Lower leg skin (tissue), 4 donors: ENCODE measurements at regions not wholly inside any gene's neighbourhood (a gene's known extent, or its start where the extent isn't known, plus 50 kb on each side); places are given as distances from the start of the nearest gene placed in this dataset.

Source experiments
- DNase-seq, 2 donors: peaks; one replicate each; pipeline ENCODE4 v3.0.0-alpha.2; 2019; ENCODE audit warnings: low spot score in 2 of 2
- H3K4me3 ChIP-seq: fragments of 200-600 bp; sonication (generic); 2 replicates; pipeline ENCODE4 v1.5.1; 2017; ENCODE audit warnings: mild to moderate bottlenecking, low read depth; ENCODE audit not compliant: poor library complexity, severe bottlenecking
- CTCF ChIP-seq, 3 donors: fragments of 450-650 bp; IDR thresholded peaks; one replicate each; pipeline ENCODE4 v1.5.1; 2016; ENCODE audit warnings: antibody characterized with exemption in 3 of 3, mild to moderate bottlenecking in 3 of 3, moderate library complexity in 2 of 3
- POLR2A ChIP-seq, 2 donors: fragments of 450-650 bp; IDR thresholded peaks; one replicate each; pipeline ENCODE4 v1.6.1; 2016 to 2017; ENCODE audit warnings: antibody characterized with exemption in 2 of 2, mild to moderate bottlenecking in 1 of 2, moderate library complexity in 1 of 2
- WGBS, 2 donors: methylation state at CpG; one replicate each; pipeline ENCODE4 v1.1.5; 2018; 5-methylcytosine and 5-hydroxymethylcytosine counted together
- intact Hi-C: fragments of 100-400 bp; cut with DNase I; formaldehyde crosslinking; loops from one replicate; pipeline ENCODE4 v1.15.0; 2023; ENCODE audit warnings: low total_unique reads

GRCh38 chr12:126316411-126316810 lies 1251.2 kb downstream of the AACS start:
- DNase-seq = no peak
- H3K4me3 ChIP-seq = no peak overlapping the region
- intact Hi-C loops = no loop called here
- WGBS, 2 donors = 13 to 18% methylated on average over 3 of the region's 3 CpGs
- TF ChIP-seq POLR2A (IDR thresholded peaks at IDR 0.05) (no peak), CTCF (IDR thresholded peaks at IDR 0.05) (no peak)

- intact Hi-C loops = no loop called here
- no peak overlapping the region for H3K4me3 ChIP-seq
- DNase-seq = no peak
- TF ChIP-seq POLR2A (IDR thresholded peaks at IDR 0.05) (no peak), CTCF (IDR thresholded peaks at IDR 0.05) (no peak)
- 75% methylated on average over 7 of the region's 7 CpGs for WGBS, 2 donors
These were observed 1272.6 kb downstream of the AACS start for GRCh38 chr12:126337556-126338441.

GRCh38 chr12:126342866-126343265 lies 1277.6 kb downstream of the AACS start:
- WGBS, 2 donors = 55 to 64% methylated on average over 1 of the region's 1 CpG
- intact Hi-C loops = no loop called here
- H3K4me3 ChIP-seq = no peak overlapping the region
- TF ChIP-seq CTCF (IDR thresholded peaks at IDR 0.05) = no peak
- TF ChIP-seq POLR2A (IDR thresholded peaks at IDR 0.05) = no peak
- DNase-seq = no peak

- no peak for TF ChIP-seq CTCF (IDR thresholded peaks at IDR 0.05)
- TF ChIP-seq POLR2A (IDR thresholded peaks at IDR 0.05) = no peak
- intact Hi-C loops = no loop called here
- DNase-seq = no peak
- H3K4me3 ChIP-seq = no peak overlapping the region
- WGBS, 2 donors = 84 to 86% methylated on average over 3 of the region's 3 CpGs
These were observed 1278.1 kb downstream of the AACS start for GRCh38 chr12:126343321-126343720.

GRCh38 chr12:126346087-126346486 lies 1280.9 kb downstream of the AACS start:
- H3K4me3 ChIP-seq = no peak overlapping the region
- DNase-seq = no peak
- intact Hi-C loops = no loop called here
- TF ChIP-seq CTCF (IDR thresholded peaks at IDR 0.05) (no peak), POLR2A (IDR thresholded peaks at IDR 0.05) (no peak)
- 72 to 89% methylated on average over 3 of the region's 3 CpGs for WGBS, 2 donors

- 65 to 76% methylated on average over 5 of the region's 5 CpGs for WGBS, 2 donors
- no peak for TF ChIP-seq POLR2A (IDR thresholded peaks at IDR 0.05)
- TF ChIP-seq CTCF (IDR thresholded peaks at IDR 0.05) = no peak
- no peak overlapping the region for H3K4me3 ChIP-seq
- intact Hi-C loops = no loop called here
- DNase-seq = no peak
These were observed 1282.2 kb downstream of the AACS start for GRCh38 chr12:126347421-126347820.
